ENCODE measurements at regions not wholly inside any gene's neighbourhood (a gene's known extent, or its start where the extent isn't known, plus 50 kb on each side); places are given as distances from the start of the nearest gene placed in this dataset.

DNA sequence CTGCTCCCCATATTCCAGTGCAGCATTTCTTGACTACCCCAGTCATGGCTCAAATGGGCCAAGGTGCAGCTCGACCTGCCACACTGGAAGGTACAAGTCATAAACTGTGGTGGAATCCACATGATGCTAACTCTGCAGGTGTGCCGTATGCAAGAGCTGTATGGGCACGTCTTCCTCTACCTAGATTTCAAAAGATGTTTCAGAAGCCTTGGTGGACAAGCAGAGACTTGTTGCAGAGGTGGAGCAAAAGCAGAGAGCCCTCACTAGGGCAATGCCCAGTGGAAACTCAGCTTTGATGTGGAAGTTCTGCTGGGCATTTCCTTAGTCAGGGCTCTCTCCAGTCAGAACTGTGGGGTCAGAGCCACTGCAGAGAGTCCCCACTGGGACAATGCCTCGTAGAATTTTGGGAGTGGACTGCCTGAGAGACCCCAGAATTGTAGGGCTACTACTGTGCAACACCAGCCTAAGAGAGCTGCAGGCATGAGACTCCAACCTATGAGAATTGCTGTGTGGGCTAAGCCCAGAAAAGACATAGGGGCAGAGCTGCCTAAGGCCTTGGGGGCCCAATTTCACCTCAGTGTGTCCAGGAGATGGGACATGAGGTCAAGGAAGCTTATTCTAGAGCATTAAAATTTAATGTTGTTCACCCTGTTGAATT lies 65.7 kb downstream of the BEX3 start:
- peak overlapping the region; percentile 98 for H3K27ac ChIP-seq
- ChIA-PET POLR2A (ENCODE audit: low non-redundant PET) (interaction anchor here (0.6 kb wide), 1 partner anchor 65 kb away, joined by 3 read pairs; no protein-coding TSS in a partner anchor), CTCF (interaction anchor here (1.2 kb wide), 1 partner anchor 22 kb away, joined by 3 read pairs; no protein-coding TSS in a partner anchor)
- DNase-seq (ENCODE audit: low spot score) = peak; percentile 41
- TF ChIP-seq CTCF (conservative IDR thresholded peaks at IDR 0.05; ENCODE audit: low read depth) = no peak

DNA sequence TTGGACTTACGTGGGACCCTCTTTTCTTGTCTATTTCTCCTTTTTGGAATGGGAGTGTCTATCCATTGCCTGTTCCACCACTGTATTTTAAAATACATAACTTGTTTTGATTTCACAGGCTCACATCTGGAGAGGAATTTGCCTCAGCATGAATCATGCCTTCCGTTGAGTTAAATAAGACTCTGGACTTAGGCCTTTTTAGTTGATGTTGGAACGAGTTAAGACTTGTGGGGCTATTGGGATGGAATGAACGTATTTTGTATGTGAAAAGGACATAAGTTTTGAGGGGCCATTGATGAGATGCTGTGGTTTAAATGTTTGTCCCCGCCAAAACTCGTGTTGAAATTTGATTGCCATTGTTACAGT lies 66.2 kb downstream of the BEX3 start:
- peak; percentile 32 for DNase-seq (ENCODE audit: low spot score)
- ChIA-PET CTCF (interaction anchor here (1.2 kb wide), 1 partner anchor 22 kb away, joined by 3 read pairs; no protein-coding TSS in a partner anchor), POLR2A (ENCODE audit: low non-redundant PET) (no interaction called here)
- H3K27ac ChIP-seq = peak overlapping the region; percentile 98
- no peak for TF ChIP-seq CTCF (conservative IDR thresholded peaks at IDR 0.05; ENCODE audit: low read depth)

DNA sequence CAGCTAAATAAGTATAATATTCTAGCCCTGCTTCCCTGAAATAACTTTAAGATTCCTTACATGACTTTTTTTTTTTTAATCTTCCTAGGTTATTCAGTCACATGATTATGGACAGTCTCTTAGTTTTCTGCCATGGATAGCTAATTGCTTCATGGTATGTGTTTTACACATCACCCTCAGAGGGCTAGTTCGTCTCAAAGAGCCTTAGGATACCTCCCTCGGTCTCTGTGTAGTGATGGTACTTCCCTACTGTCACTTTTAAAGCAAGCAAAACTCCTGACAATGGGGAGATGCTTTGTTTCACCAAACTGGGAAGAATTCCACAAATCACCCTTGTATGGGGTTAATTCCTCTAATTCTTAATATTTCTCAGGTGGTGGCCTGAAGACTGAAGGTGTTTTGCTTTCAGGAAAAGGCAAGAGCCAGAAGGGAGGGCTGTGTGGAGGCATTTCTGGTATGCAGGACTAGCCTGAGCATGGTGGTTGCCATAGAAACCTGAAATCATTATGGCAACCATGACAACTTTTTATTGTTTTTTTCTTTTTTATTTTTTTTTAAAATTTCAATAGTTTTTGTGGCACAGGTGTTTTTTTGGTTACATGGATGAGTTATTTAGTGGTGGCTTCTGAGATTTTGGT lies 70.4 kb downstream of the BEX3 start:
- TF ChIP-seq CTCF (conservative IDR thresholded peaks at IDR 0.05; ENCODE audit: low read depth) = no peak
- ChIA-PET CTCF (interaction anchor here (0.6 kb wide), 1 partner anchor 1885 kb away, joined by 6 read pairs; no protein-coding TSS in a partner anchor), POLR2A (ENCODE audit: low non-redundant PET) (no interaction called here)
- no peak overlapping the region for H3K27ac ChIP-seq
- DNase-seq (ENCODE audit: low spot score) = peak; percentile 45
